Aorta (tissue), 5 donors: ENCODE measurements at regions not wholly inside any gene's neighbourhood (a gene's known extent, or its start where the extent isn't known, plus 50 kb on each side); places are given as distances from the start of the nearest gene placed in this dataset.

Experiments used
- ATAC-seq: fragments of 200-7000 bp; cut with Tn5 transposase; one replicate; pipeline ENCODE4 v1.9.1; 2022; ENCODE audit warnings: moderate library complexity; ENCODE audit not compliant: low FRiP score
- DNase-seq, 2 donors: peaks; one replicate each; pipeline ENCODE4 v3.0.0-alpha.2; 2020
- H3K27ac ChIP-seq, 2 donors: one replicate each; pipeline ENCODE4 v1.5.1; 2013; ENCODE audit warnings: low read length in 2 of 2, mild to moderate bottlenecking in 2 of 2, moderate library complexity in 2 of 2, control low read depth in 1 of 2, inconsistent platforms in 1 of 2, low read depth in 1 of 2
- H3K27me3 ChIP-seq, 2 donors: one replicate each; pipeline ENCODE4 v1.6.1; 2013; ENCODE audit warnings: control low read depth in 1 of 2, low read length in 1 of 2, mild to moderate bottlenecking in 1 of 2, moderate library complexity in 1 of 2; ENCODE audit not compliant: insufficient read depth in 2 of 2, control insufficient read depth in 1 of 2
- H3K36me3 ChIP-seq, 2 donors: one replicate each; pipeline ENCODE4 v1.6.1; 2013; ENCODE audit warnings: control low read depth in 1 of 2, low read length in 1 of 2, mild to moderate bottlenecking in 1 of 2; ENCODE audit not compliant: insufficient read depth in 2 of 2, control insufficient read depth in 1 of 2
- H3K4me1 ChIP-seq, 2 donors: one replicate each; pipeline ENCODE4 v1.6.1; 2013; ENCODE audit warnings: low read length in 2 of 2, control low read depth in 1 of 2, mild to moderate bottlenecking in 1 of 2, moderate library complexity in 1 of 2; ENCODE audit not compliant: insufficient read depth in 2 of 2, control insufficient read depth in 1 of 2
- H3K4me3 ChIP-seq, 2 donors: one replicate each; pipeline ENCODE4 v1.5.1; 2013; ENCODE audit warnings: low read length in 2 of 2, control low read depth in 1 of 2, mild to moderate bottlenecking in 1 of 2
- H3K9me3 ChIP-seq: one replicate; pipeline ENCODE4 v1.6.1; 2013; ENCODE audit warnings: mild to moderate bottlenecking, low read length; ENCODE audit not compliant: control insufficient read depth
- WGBS, 2 donors: extraction: QIAGEN DNeasy Blood & Tissue Kit; methylation state at CpG; one replicate each; pipeline ENCODE4 v1.1.7; 2013; 5-methylcytosine and 5-hydroxymethylcytosine counted together
- intact Hi-C, 2 donors: fragments of 100-400 bp; cut with DNase I; formaldehyde crosslinking; loops; one replicate each; pipeline versions ENCODE4 v1.14.2 to v1.15.0; 2022
- donor health status: healthy with polysubstance abuse.
- donor health status: Bipolar disorder and iron deficiency.
- donor health status: DM: no; HTN: no; CAD: no.
- donor health status: DM: no; HTN: no; CAD: no.
- donor health status: DM: yes; HTN: yes; CAD: no.

DNA sequence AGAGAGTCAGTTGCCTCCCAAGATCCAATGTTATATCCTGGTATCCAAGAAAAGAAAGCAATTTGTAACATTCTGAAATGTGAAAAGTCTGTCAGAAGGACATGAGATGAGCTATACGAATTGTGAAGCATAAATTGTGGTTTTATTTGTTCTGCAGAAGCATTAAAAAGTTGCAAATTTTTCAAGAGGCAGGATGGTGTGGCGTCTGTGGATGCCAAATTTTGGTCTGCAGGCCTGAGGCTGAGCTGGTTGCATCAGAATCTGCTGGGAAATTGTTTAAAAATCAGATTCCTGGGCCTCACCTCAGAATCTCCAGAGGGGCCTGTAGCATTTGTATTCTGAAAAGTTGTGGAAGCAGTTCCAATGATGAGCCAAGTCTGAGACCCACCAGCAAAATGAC is 284.7 kb downstream of the NUAK1 start:
- Histone ChIP-seq H3K4me1 (peaks cover 0 to 3% of the 10 kb centered on the region in 2 donors), H3K36me3 (no peaks in the 10 kb centered on the region), H3K4me3 (no peak overlapping the region), H3K9me3 (no peaks in the 10 kb centered on the region), H3K27ac (peak overlapping the region in 1 of 2 donors; percentile 79), H3K27me3 (no peaks in the 10 kb centered on the region)
- DNase-seq (no peak), ATAC-seq (no peak)
- intact Hi-C loops = no loop called here
- WGBS, 2 donors = 75 to 86% methylated on average over 2 of the region's 2 CpGs

DNA sequence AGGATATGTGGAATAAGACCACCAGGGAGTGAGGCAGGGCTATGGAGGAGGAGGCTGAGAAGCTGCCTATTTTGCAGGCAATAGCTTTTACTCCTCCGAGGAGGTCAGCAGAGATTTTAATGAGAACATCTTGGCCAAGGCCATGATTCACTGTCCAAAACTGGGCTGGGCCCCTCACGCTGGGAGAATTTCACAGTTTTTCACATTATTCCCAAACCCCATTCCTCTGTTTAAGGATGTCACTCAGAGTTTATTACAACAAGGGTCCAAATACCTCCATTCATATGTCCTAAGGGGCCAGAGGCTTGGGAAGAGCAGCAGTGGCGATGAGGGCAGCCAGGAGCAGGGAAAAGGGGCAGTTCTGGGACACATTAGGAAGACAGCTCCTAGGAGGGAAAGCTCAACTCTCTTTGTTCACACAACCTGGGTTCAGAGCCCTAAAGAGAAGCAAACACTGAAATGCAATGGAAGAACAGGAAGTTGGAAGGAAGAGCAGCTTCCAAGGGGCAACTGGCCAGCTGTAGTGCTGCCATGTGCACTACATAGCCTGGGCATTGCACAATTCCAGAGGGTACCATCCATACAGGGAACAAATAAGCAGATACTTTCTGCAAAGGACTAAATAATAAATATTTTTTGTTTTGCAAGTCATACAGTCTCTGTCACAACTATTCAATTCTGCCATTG is 283.2 kb downstream of the NUAK1 start:
- 92 to 94% methylated on average over 3 of the region's 3 CpGs for WGBS, 2 donors
- intact Hi-C loops = loop anchor here in 1 of 2 donors (5.0 kb wide), 1 partner anchor 282 kb away; the partner anchor contains the start of gene NUAK1
- DNase-seq = no peak

DNA sequence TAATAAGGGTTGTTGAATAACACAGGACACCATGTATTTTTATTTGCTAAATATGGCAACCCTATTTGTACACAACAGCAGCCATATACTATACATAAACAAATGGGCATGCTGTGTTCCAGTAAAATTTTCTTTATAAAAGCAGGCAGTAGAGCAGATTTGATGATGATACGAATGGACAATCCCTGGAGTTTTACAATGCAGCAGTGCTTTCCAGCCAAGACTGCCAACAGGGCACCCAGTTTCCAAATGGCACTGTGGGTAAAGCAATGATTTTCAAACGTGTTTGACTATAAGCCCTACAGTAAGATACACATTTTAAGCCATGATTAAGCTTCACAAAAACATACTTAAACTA is 282.7 kb downstream of the NUAK1 start:
- no peaks in the 10 kb centered on the region for H3K27me3 ChIP-seq
- DNase-seq = no peak
- intact Hi-C loops = loop anchor here in 1 of 2 donors (5.0 kb wide), 1 partner anchor 281 kb away; the partner anchor contains the start of gene NUAK1
- H3K36me3 ChIP-seq = no peaks in the 10 kb centered on the region
- no peaks in the 10 kb centered on the region for H3K9me3 ChIP-seq
- H3K4me1 ChIP-seq = peaks cover 0 to 3% of the 10 kb centered on the region in 2 donors
- H3K27ac ChIP-seq = no peak overlapping the region
- no peak overlapping the region for H3K4me3 ChIP-seq
- ATAC-seq = no peak
- 60 to 65% methylated on average over 2 of the region's 2 CpGs for WGBS, 2 donors

More for the DNA sequence above, 283.2 kb downstream of the NUAK1 start:
- peaks cover 0 to 3% of the 10 kb centered on the region in 2 donors for H3K4me1 ChIP-seq
- H3K4me3 ChIP-seq = no peak overlapping the region
- H3K9me3 ChIP-seq = no peaks in the 10 kb centered on the region
- H3K27me3 ChIP-seq = no peaks in the 10 kb centered on the region
- no peaks in the 10 kb centered on the region for H3K36me3 ChIP-seq
- no peak for ATAC-seq
- no peak overlapping the region for H3K27ac ChIP-seq

DNA sequence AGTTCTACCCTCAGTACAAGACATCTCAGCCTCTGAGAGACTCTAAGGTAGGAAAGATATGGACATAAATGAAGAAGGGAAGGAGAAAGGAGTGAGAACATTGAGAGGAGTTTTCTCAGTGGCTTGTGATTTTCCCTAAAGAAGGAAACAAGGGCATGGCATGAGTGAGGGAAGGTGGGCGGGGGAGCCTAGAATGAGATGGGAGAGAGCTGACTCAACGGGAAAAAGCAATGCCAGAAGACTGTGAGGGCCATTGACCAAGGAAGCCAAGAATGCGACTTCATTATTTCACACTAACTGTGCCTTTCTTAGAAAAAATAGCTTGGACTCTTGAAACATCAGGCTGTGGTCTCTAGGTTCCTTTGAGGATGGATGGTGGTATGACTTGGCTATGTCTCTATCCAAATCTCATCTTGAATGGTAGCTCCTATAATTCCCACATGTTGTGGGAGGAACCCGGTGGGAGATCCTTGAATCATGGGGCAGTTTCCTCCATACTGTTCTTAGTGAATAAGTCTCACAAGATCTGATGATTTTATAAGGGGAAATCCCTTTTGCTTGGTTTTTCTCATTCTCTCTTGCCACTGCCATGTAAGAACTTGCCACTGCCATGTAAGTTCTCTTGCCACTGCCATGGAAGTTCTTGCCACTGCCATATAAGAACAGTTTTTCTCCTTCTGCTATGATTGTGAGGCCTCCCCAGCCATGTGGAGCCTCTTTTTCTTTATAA is 279.6 kb downstream of the NUAK1 start:
- Histone ChIP-seq H3K27me3 (no peaks in the 10 kb centered on the region), H3K4me3 (no peak overlapping the region), H3K9me3 (no peaks in the 10 kb centered on the region), H3K27ac (no peak overlapping the region), H3K36me3 (no peaks in the 10 kb centered on the region), H3K4me1 (peaks cover 0 to 2% of the 10 kb centered on the region in 2 donors)
- no peak for ATAC-seq
- no peak for DNase-seq
- intact Hi-C loops = loop anchor here in 1 of 2 donors (5.0 kb wide), 1 partner anchor 278 kb away; the partner anchor contains the start of gene NUAK1
- 58 to 59% methylated on average over 4 of the region's 4 CpGs for WGBS, 2 donors

DNA sequence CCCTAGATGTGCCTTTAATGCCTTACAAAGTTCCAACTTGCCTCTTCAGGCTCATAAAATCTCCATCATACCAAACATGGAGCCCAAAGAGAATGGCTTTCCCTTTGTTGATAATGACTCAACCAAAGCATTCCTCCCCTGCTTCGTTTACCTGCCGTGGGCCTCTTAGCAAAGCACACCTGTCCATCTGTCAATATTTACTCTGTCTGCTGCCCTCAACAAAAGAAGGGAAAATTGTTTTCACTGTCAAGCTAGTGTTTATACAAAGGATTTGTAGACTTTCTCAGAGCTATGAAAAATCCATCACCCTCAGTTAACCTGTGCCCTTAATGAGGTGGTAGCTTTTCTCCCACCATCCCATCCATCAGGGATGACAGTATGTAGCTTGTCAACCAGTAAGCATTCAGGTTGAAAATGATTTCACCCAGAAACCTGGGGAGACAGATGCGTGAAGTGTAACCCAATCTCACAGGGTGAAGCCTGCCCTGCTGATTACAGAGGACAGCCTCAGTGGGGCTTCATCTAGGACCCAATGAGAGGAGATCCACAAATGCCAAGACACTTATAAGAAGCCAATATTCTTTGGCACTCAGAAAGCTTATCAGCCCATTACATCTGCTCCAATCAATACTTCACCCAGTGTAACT is 278.1 kb downstream of the NUAK1 start:
- H3K4me3 ChIP-seq = no peak overlapping the region
- intact Hi-C loops = loop anchor here (5.0 to 10.0 kb wide), 3 partner anchors 57 to 224 kb away; no protein-coding TSS in a partner anchor
- H3K27ac ChIP-seq = no peak overlapping the region
- no peaks in the 10 kb centered on the region for H3K9me3 ChIP-seq
- DNase-seq (no peak), ATAC-seq (no peak)
- 92 to 97% methylated on average over 3 of the region's 3 CpGs for WGBS, 2 donors
- H3K36me3 ChIP-seq = no peaks in the 10 kb centered on the region
- peaks cover 0 to 2% of the 10 kb centered on the region in 2 donors for H3K4me1 ChIP-seq
- H3K27me3 ChIP-seq = no peaks in the 10 kb centered on the region

DNA sequence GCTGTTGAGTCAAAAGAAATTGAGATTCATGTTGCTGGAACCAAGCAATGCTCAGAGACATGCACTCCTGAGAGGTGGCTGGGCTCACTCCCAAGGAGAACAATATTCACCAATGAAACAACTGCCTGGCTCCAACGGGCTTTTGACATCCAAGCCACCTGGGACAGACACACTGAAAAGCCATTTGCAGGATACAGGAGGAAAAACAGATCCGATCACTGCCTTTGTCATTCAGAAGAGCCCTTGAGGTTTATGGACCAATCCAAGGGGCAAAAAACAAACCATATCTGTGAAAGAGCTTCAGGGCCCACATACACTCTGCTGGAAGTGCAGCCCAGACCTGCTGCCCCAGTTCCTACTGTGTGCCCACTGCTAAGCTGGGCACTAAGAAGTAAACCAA is 277.5 kb downstream of the NUAK1 start:
- DNase-seq = no peak
- H3K4me3 ChIP-seq = no peak overlapping the region
- H3K9me3 ChIP-seq = no peaks in the 10 kb centered on the region
- no peaks in the 10 kb centered on the region for H3K27me3 ChIP-seq
- H3K27ac ChIP-seq = no peak overlapping the region
- H3K4me1 ChIP-seq = peaks cover 0 to 2% of the 10 kb centered on the region in 2 donors
- ATAC-seq = no peak
- H3K36me3 ChIP-seq = no peaks in the 10 kb centered on the region
- WGBS, 2 donors = 84 to 86% methylated on average over 2 of the region's 2 CpGs
- intact Hi-C loops = loop anchor here (5.0 to 10.0 kb wide), 3 partner anchors 56 to 224 kb away; no protein-coding TSS in a partner anchor

DNA sequence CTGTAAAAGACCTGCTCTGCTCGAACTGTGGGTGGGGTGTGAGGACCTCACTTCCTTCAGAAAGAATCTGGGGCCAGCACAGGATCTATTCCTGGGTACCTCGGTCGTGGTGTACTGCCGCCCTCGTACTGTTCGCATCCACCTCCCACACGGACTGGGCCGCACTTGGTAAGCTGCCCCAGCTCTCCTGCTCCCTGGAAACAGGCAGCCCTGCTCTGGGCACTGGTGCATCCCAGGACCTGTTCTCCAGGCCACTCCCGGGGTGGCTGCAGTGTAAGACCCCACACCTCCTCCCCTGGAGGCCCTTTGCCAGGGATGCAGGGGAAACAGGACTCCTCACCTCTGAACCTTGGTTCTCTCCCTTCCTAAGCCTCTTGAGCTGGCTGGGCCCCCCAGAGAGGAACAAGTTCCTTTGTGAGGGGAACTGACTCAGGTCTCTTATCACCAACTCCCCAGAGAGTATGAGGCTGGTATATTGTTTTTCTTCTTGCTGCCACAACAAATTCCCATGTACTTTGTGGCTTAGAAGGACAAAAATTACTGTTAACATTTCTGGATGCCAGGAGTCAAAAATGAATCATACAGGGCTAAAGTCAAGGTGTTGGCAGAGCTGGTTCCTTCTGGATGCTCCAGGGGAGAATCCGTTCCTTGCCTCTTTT is 276.5 kb downstream of the NUAK1 start:
- H3K27me3 ChIP-seq = no peaks in the 10 kb centered on the region
- intact Hi-C loops = loop anchor here (5.0 to 10.0 kb wide), 3 partner anchors 55 to 223 kb away; no protein-coding TSS in a partner anchor
- H3K4me3 ChIP-seq = no peak overlapping the region
- ATAC-seq (peak; percentile 50), DNase-seq (peak in 1 of 2 donors; percentile 62)
- 13 to 29% methylated on average over 10 of the region's 10 CpGs for WGBS, 2 donors
- H3K36me3 ChIP-seq = no peaks in the 10 kb centered on the region
- H3K27ac ChIP-seq = peak overlapping the region; percentile 62 to 85
- peaks cover 0 to 2% of the 10 kb centered on the region in 2 donors for H3K4me1 ChIP-seq
- no peaks in the 10 kb centered on the region for H3K9me3 ChIP-seq

DNA sequence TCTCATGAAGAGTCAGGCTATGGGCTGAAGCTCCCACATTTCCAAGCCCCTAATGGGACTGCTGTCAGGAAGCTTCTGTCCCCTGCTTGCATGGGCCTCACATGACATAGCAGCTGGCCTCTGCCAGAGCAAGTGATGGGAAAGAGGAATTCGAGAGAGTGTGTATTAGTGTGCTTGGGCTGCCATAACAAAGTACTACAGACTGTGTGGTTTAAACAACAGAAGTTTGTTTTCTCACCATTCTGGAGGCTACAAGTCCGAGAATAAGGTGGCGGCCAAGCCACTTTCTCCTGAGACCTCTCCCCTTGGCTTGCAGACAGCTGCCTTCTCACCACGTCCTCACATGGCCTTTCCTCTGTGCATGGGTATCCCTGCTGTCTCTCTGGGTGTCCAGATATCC is 274.4 kb downstream of the NUAK1 start:
- Histone ChIP-seq H3K27me3 (no peaks in the 10 kb centered on the region), H3K4me3 (no peak overlapping the region), H3K9me3 (no peaks in the 10 kb centered on the region), H3K27ac (no peak overlapping the region), H3K4me1 (peaks cover 0 to 2% of the 10 kb centered on the region in 2 donors), H3K36me3 (no peaks in the 10 kb centered on the region)
- DNase-seq (no peak), ATAC-seq (no peak)
- 95 to 96% methylated on average over 4 of the region's 4 CpGs for WGBS, 2 donors
- intact Hi-C loops = loop anchor here (5.0 to 10.0 kb wide), 3 partner anchors 53 to 220 kb away; no protein-coding TSS in a partner anchor
